Pancreas (tissue), 10 donors: ENCODE measurements at regions not wholly inside any gene's neighbourhood (a gene's known extent, or its start where the extent isn't known, plus 50 kb on each side); places are given as distances from the start of the nearest gene placed in this dataset.

Experiments
- ATAC-seq, 4 donors: fragments of 200-7000 bp; cut with Tn5 transposase; one replicate each; pipeline versions ENCODE4 v1.8.0 to v1.9.1; 2020; ENCODE audit warnings: mild to moderate bottlenecking in 4 of 4, moderate library complexity in 4 of 4
- DNase-seq, 6 donors: peaks; one replicate each; pipeline ENCODE4 v3.0.0-alpha.2; 2020
- FAIRE-seq: peaks from 2 replicates; lab custom pipeline; 2012; peaks lifted over from hg19 to GRCh38; lab: Jason Lieb, UNC
- H3K27ac ChIP-seq, 4 donors: fragments of 200-600 bp; sonication (generic); 1 replicate in 3 of 4; 2 replicates in 1 of 4; pipeline versions ENCODE4 v1.5.0 to v1.8.0; 2020
- H3K27me3 ChIP-seq, 4 donors: fragments of 200-600 bp; one replicate each; pipeline ENCODE4 v1.8.0; 2021
- H3K36me3 ChIP-seq, 3 donors: fragments of 200-600 bp; sonication (generic) in 1 of 3; one replicate each; pipeline versions ENCODE4 v1.5.0 to v1.8.0; 2020 to 2021
- H3K4me1 ChIP-seq, 3 donors: fragments of 200-600 bp; one replicate each; pipeline ENCODE4 v1.8.0; 2021
- H3K4me3 ChIP-seq, 4 donors: fragments of 200-600 bp; sonication (generic) in 2 of 4; one replicate each; pipeline versions ENCODE4 v1.5.0 to v1.8.0; 2020 to 2021
- H3K9me3 ChIP-seq, 4 donors: fragments of 200-600 bp; one replicate each; pipeline ENCODE4 v1.8.0; 2021
- CTCF ChIP-seq, 4 donors: fragments of 200-600 bp; sonication (generic) in 3 of 4; IDR thresholded peaks; one replicate each; pipeline versions ENCODE4 v1.5.0 to v1.8.0; 2021; ENCODE audit warnings: antibody characterized with exemption in 4 of 4
- WGBS, 2 donors: extraction: QIAGEN DNeasy Blood & Tissue Kit; methylation state at CpG; one replicate each; pipeline ENCODE4 v1.1.7; 2013; 5-methylcytosine and 5-hydroxymethylcytosine counted together
- intact Hi-C, 3 donors: fragments of 100-400 bp; cut with DNase I; formaldehyde crosslinking; loops; one replicate each; pipeline versions ENCODE4 v1.11.1 to v1.14.2; 2022
- donor health status: healthy with polysubstance abuse.
- donor health status: DM: no; HTN: no; CAD: no; lungs with moderate emphysema.
- donor health status: DM: no; HTN: no; CAD: no.
- donor health status: control.
- donor health status: control.
- donor health status: Bipolar disorder and iron deficiency.
- donor health status: DM: yes; HTN: yes; CAD: no.
- donor health status: DM: no; HTN: no; CAD: no.
- donor health status: DM: no; HTN: no; CAD: no.
- donor health status: DM: yes; HTN: yes; CAD: no.

GRCh38 chr6:170155464-170156196, 135.2 kb downstream of the DLL1 start:
- intact Hi-C loops = no loop called here

GRCh38 chr6:170153436-170154319, 137.2 kb downstream of the DLL1 start:
- Histone ChIP-seq H3K36me3 (no peaks in the 10 kb centered on the region), H3K9me3 (no peaks in the 10 kb centered on the region), H3K4me3 (no peak overlapping the region), H3K27me3 (no peaks in the 10 kb centered on the region), H3K27ac (no peak overlapping the region), H3K4me1 (peaks cover 0 to 13% (median 10%) of the 10 kb centered on the region in 3 donors)
- FAIRE-seq (no peak), ATAC-seq (no peak), DNase-seq (peak in 2 of 6 donors; percentile 23 to 79)
- intact Hi-C loops = no loop called here
- TF ChIP-seq CTCF (IDR thresholded peaks at IDR 0.05) = no peak
- WGBS, 2 donors = 75 to 80% methylated on average over 29 of the region's 29 CpGs

More at GRCh38 chr6:170155464-170156196, 135.2 kb downstream of the DLL1 start:
- WGBS, 2 donors = 90 to 94% methylated on average over 25 of the region's 25 CpGs
- peaks cover 0 to 13% (median 10%) of the 10 kb centered on the region in 3 donors for H3K4me1 ChIP-seq
- H3K27ac ChIP-seq = no peak overlapping the region
- H3K9me3 ChIP-seq = no peaks in the 10 kb centered on the region
- ATAC-seq (no peak), DNase-seq (peak in 1 of 6 donors; percentile 38), FAIRE-seq (no peak)
- no peak for TF ChIP-seq CTCF (IDR thresholded peaks at IDR 0.05)
- no peaks in the 10 kb centered on the region for H3K27me3 ChIP-seq
- H3K4me3 ChIP-seq = no peak overlapping the region
- H3K36me3 ChIP-seq = no peaks in the 10 kb centered on the region

GRCh38 chr6:170152989-170153388, 137.9 kb downstream of the DLL1 start:
- FAIRE-seq = no peak
- WGBS, 2 donors = 6 to 11% methylated on average over 13 of the region's 13 CpGs
- Histone ChIP-seq H3K27me3 (no peaks in the 10 kb centered on the region), H3K4me3 (peak overlapping the region in 2 of 4 donors; percentile 6 to 12), H3K36me3 (no peaks in the 10 kb centered on the region), H3K4me1 (peaks cover 0 to 13% (median 10%) of the 10 kb centered on the region in 3 donors), H3K9me3 (no peaks in the 10 kb centered on the region), H3K27ac (peak overlapping the region; percentile 51 to 68 (median 58))
- ATAC-seq = peak; percentile 87 to 93 (median 90)
- peak; percentile 74 to 93 (median 86) for DNase-seq
- intact Hi-C loops = no loop called here
- no peak for TF ChIP-seq CTCF (IDR thresholded peaks at IDR 0.05)

GRCh38 chr6:170152124-170152926, 138.6 kb downstream of the DLL1 start:
- intact Hi-C loops = no loop called here

More at GRCh38 chr6:170152124-170152926, 138.6 kb downstream of the DLL1 start:
- peak overlapping the region; percentile 51 to 68 (median 58) for H3K27ac ChIP-seq
- ATAC-seq = peak; percentile 67 to 81 (median 78)
- no peak for FAIRE-seq
- H3K27me3 ChIP-seq = no peaks in the 10 kb centered on the region
- no peaks in the 10 kb centered on the region for H3K36me3 ChIP-seq
- peaks cover 0 to 13% (median 10%) of the 10 kb centered on the region in 3 donors for H3K4me1 ChIP-seq
- no peak for TF ChIP-seq CTCF (IDR thresholded peaks at IDR 0.05)
- 44 to 50% methylated on average over 34 to 35 of the region's 35 CpGs for WGBS, 2 donors
- peak overlapping the region in 2 of 4 donors; percentile 6 to 12 for H3K4me3 ChIP-seq
- DNase-seq = peak in 5 of 6 donors; percentile 49 to 82 (median 57)
- no peaks in the 10 kb centered on the region for H3K9me3 ChIP-seq
